Aorta (tissue), 5 donors: ENCODE measurements at regions not wholly inside any gene's neighbourhood (a gene's known extent, or its start where the extent isn't known, plus 50 kb on each side); places are given as distances from the start of the nearest gene placed in this dataset.
A peak's percentile ranks its signal among the peaks of the same experiment; 100 is the strongest.

ENCODE experiments used
- ATAC-seq: fragments of 200-7000 bp; cut with Tn5 transposase; one replicate; pipeline ENCODE4 v1.9.1; 2022; ENCODE audit warnings: moderate library complexity; ENCODE audit not compliant: low FRiP score
- DNase-seq, 2 donors: peaks; one replicate each; pipeline ENCODE4 v3.0.0-alpha.2; 2020
- H3K27ac ChIP-seq, 2 donors: one replicate each; pipeline ENCODE4 v1.5.1; 2013; ENCODE audit warnings: low read length in 2 of 2, mild to moderate bottlenecking in 2 of 2, moderate library complexity in 2 of 2, control low read depth in 1 of 2, inconsistent platforms in 1 of 2, low read depth in 1 of 2
- H3K27me3 ChIP-seq, 2 donors: one replicate each; pipeline ENCODE4 v1.6.1; 2013; ENCODE audit warnings: control low read depth in 1 of 2, low read length in 1 of 2, mild to moderate bottlenecking in 1 of 2, moderate library complexity in 1 of 2; ENCODE audit not compliant: insufficient read depth in 2 of 2, control insufficient read depth in 1 of 2
- H3K36me3 ChIP-seq, 2 donors: one replicate each; pipeline ENCODE4 v1.6.1; 2013; ENCODE audit warnings: control low read depth in 1 of 2, low read length in 1 of 2, mild to moderate bottlenecking in 1 of 2; ENCODE audit not compliant: insufficient read depth in 2 of 2, control insufficient read depth in 1 of 2
- H3K4me1 ChIP-seq, 2 donors: one replicate each; pipeline ENCODE4 v1.6.1; 2013; ENCODE audit warnings: low read length in 2 of 2, control low read depth in 1 of 2, mild to moderate bottlenecking in 1 of 2, moderate library complexity in 1 of 2; ENCODE audit not compliant: insufficient read depth in 2 of 2, control insufficient read depth in 1 of 2
- H3K4me3 ChIP-seq, 2 donors: one replicate each; pipeline ENCODE4 v1.5.1; 2013; ENCODE audit warnings: low read length in 2 of 2, control low read depth in 1 of 2, mild to moderate bottlenecking in 1 of 2
- H3K9me3 ChIP-seq: one replicate; pipeline ENCODE4 v1.6.1; 2013; ENCODE audit warnings: mild to moderate bottlenecking, low read length; ENCODE audit not compliant: control insufficient read depth
- WGBS, 2 donors: extraction: QIAGEN DNeasy Blood & Tissue Kit; methylation state at CpG; one replicate each; pipeline ENCODE4 v1.1.7; 2013; 5-methylcytosine and 5-hydroxymethylcytosine counted together
- intact Hi-C, 2 donors: fragments of 100-400 bp; cut with DNase I; formaldehyde crosslinking; loops; one replicate each; pipeline versions ENCODE4 v1.14.2 to v1.15.0; 2022
- donor health status: healthy with polysubstance abuse.
- donor health status: Bipolar disorder and iron deficiency.
- donor health status: DM: no; HTN: no; CAD: no.
- donor health status: DM: no; HTN: no; CAD: no.
- donor health status: DM: yes; HTN: yes; CAD: no.

DNA sequence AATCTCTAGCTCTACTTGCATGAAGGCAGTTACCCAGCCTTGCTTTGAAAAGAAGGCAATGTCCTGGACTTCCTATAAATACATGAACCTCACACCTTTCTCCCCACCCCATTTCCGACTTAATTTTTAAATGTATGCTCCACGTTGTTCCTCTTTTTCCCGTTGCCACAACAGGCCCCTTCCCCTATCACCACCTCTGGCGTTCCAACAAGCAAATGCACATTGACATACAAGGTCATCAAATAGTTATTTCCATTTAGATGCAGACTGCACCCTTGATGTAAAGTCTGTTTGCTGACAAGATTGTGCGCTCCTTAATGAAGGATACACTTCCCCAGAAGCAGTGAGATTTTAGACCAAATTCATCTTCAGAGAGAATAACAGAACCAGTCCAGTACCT, 260.7 kb upstream of the UMPS start:
- Histone ChIP-seq H3K9me3 (no peaks in the 10 kb centered on the region), H3K27ac (peak overlapping the region in 1 of 2 donors; percentile 40), H3K36me3 (peaks cover 2 to 4% of the 10 kb centered on the region in 2 donors), H3K27me3 (no peaks in the 10 kb centered on the region), H3K4me1 (no peaks in the 10 kb centered on the region), H3K4me3 (no peak overlapping the region)
- WGBS, 2 donors: 79 to 84% methylated on average over 5 of the region's 5 CpGs
- intact Hi-C loops: loop anchor here (2.0 to 10.0 kb wide), 3 partner anchors 119 to 455 kb away; no protein-coding TSS in a partner anchor
- ATAC-seq (no peak), DNase-seq (no peak)

DNA sequence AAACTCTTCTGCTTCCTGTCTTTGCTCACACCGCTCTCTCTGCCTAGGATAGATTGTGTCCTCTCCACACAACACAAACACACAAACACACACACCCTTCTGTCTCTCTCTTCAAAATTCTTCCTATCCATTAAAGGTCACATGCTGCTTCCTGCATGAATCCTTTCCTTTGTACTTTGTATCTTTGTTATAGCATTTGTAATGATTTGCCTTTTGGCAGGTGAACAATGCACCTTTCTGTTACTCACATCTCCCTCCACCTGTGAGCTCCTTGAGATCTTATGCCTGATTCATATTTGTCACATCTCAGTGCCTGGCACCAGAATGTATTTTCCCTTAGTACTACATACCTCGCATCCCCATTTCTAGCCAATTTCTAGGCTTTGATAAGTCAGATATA, 251.4 kb upstream of the UMPS start:
- Histone ChIP-seq H3K36me3 (peaks cover 11 to 18% of the 10 kb centered on the region in 2 donors), H3K27ac (no peak overlapping the region), H3K4me3 (no peak overlapping the region), H3K27me3 (no peaks in the 10 kb centered on the region), H3K9me3 (no peaks in the 10 kb centered on the region), H3K4me1 (no peaks in the 10 kb centered on the region)
- intact Hi-C loops: no loop called here
- no peak for ATAC-seq
- no peak for DNase-seq
- WGBS, 2 donors: 94 to 96% methylated on average over 2 of the region's 2 CpGs

DNA sequence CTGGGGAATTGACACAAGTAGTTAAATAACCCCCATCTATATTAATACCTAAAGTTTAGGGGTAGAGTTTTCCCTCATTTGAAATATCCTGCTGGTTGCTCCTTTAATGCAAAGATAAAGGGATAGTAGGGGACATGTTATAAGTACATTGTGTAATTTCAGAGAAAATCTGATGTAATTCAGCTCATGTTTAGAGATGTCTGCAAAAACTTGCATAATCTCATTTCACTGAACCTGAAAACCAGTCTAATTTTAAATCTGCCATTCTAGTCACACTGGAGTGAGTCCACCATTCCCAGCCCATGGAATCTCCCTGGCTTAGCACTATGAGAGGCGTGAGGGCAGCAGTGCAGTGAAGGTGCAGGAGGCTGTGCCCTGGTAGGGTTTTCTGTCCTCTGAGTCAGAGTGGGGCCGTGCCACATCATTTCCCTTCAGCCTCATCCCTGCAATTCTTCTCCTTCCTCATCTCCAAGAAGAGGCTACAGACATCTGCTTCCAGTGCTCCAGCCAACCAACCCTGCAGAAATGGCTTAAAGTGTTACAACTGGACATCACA, 246.3 kb upstream of the UMPS start:
- no peak for ATAC-seq
- Histone ChIP-seq H3K4me3 (no peak overlapping the region), H3K4me1 (no peaks in the 10 kb centered on the region), H3K27ac (no peak overlapping the region), H3K36me3 (peaks cover 6 to 10% of the 10 kb centered on the region in 2 donors), H3K27me3 (no peaks in the 10 kb centered on the region), H3K9me3 (no peaks in the 10 kb centered on the region)
- WGBS, 2 donors: 90 to 94% methylated on average over 2 of the region's 2 CpGs
- intact Hi-C loops: no loop called here
- no peak for DNase-seq

DNA sequence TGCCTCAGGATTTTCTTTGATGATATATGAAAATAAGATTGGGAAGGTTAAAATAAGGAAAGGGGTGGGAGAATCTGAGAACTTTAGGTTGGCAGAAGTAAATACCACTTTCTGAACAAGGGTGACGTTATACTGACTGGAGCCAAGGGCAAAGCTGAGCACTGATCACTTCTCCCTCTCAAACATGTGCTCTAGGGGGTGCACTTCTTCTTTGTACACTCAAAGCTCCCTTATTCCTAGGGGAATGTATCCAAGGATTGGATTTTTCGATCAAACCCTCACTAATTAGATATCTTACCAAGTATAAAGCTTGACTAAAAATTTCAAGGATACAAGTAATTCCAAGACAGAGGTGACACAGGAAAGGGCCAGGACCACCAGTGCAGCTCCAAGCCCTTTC, 243.9 kb upstream of the UMPS start:
- no peak for DNase-seq
- no peaks in the 10 kb centered on the region for H3K27me3 ChIP-seq
- no peaks in the 10 kb centered on the region for H3K4me1 ChIP-seq
- intact Hi-C loops: no loop called here
- no peak overlapping the region for H3K27ac ChIP-seq
- peaks cover 6 to 8% of the 10 kb centered on the region in 2 donors for H3K36me3 ChIP-seq
- no peak overlapping the region for H3K4me3 ChIP-seq
- no peaks in the 10 kb centered on the region for H3K9me3 ChIP-seq
- WGBS, 2 donors: 55 to 57% methylated on average over 2 of the region's 2 CpGs
- ATAC-seq: no peak

- Histone ChIP-seq H3K9me3 (no peaks in the 10 kb centered on the region), H3K4me3 (no peak overlapping the region), H3K4me1 (no peaks in the 10 kb centered on the region), H3K27me3 (no peaks in the 10 kb centered on the region), H3K27ac (no peak overlapping the region), H3K36me3 (peaks cover 5% of the 10 kb centered on the region in 2 donors)
- intact Hi-C loops: no loop called here
- no peak for DNase-seq
- ATAC-seq: no peak
Observed at GRCh38 chr3:124489506-124489905, 240.7 kb upstream of the UMPS start.

DNA sequence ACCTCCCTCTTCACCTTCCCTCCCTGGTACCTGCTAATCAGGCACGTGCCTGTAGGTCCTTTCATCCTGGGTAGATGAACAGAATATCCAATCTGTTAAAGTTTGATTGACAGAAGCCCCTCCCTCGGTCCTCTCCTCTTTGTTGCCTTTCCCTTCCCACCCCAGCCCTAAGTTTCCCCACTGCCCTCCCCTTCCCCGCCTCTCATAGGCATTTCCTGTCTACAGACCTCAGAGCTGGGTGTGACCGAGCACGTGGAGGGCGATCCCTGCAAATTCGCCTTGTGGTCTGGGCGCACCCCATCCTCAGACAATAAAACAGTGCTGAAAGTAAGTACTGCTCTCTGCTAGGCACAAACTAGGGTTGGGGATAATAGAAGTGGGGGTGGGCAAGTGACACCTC, 239.2 kb upstream of the UMPS start:
- ATAC-seq (no peak), DNase-seq (no peak)
- intact Hi-C loops: loop anchor here in 1 of 2 donors (5.0 kb wide), 1 partner anchor 61 kb away; no protein-coding TSS in a partner anchor
- 85 to 86% methylated on average over 8 of the region's 8 CpGs for WGBS, 2 donors
- H3K9me3 ChIP-seq: no peaks in the 10 kb centered on the region
- H3K27ac ChIP-seq: no peak overlapping the region
- peaks cover 5 to 7% of the 10 kb centered on the region in 2 donors for H3K36me3 ChIP-seq
- no peaks in the 10 kb centered on the region for H3K4me1 ChIP-seq
- no peak overlapping the region for H3K4me3 ChIP-seq
- no peaks in the 10 kb centered on the region for H3K27me3 ChIP-seq

GRCh38 chr3:124491875-124492274, 238.4 kb upstream of the UMPS start:
- Histone ChIP-seq H3K4me1 (no peaks in the 10 kb centered on the region), H3K4me3 (no peak overlapping the region), H3K27me3 (no peaks in the 10 kb centered on the region), H3K36me3 (peaks cover 5 to 7% of the 10 kb centered on the region in 2 donors), H3K9me3 (no peaks in the 10 kb centered on the region), H3K27ac (no peak overlapping the region)
- intact Hi-C loops: loop anchor here in 1 of 2 donors (5.0 kb wide), 1 partner anchor 60 kb away; no protein-coding TSS in a partner anchor
- ATAC-seq: no peak
- WGBS, 2 donors: 86 to 92% methylated on average over 3 of the region's 3 CpGs
- no peak for DNase-seq

DNA sequence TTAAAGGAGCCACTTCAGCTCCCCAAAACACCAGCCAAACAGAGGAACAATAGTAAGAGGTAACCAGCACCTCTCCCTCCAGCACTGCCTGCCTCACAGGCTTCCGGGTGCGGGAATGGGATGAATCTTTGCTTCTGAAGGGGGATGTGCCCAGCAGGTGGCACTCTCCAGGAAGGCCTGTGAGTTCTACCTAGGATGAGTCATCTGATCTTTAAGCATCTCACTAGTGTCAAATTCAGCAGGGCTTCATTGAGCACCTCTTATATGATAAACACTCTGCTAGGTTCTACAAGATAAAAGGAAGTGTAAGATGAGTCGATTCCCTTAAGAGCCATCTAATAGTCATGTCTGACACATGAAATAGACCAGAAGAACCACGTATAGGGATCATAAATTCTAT, 237.4 kb upstream of the UMPS start:
- DNase-seq (no peak), ATAC-seq (peak; percentile 10)
- H3K4me1 ChIP-seq: peaks cover 0 to 2% of the 10 kb centered on the region in 2 donors
- no peaks in the 10 kb centered on the region for H3K9me3 ChIP-seq
- WGBS, 2 donors: 85 to 89% methylated on average over 4 of the region's 4 CpGs
- H3K36me3 ChIP-seq: peaks cover 5 to 7% of the 10 kb centered on the region in 2 donors
- H3K27me3 ChIP-seq: no peaks in the 10 kb centered on the region
- intact Hi-C loops: loop anchor here in 1 of 2 donors (5.0 kb wide), 1 partner anchor 59 kb away; no protein-coding TSS in a partner anchor
- H3K4me3 ChIP-seq: no peak overlapping the region
- no peak overlapping the region for H3K27ac ChIP-seq

DNA sequence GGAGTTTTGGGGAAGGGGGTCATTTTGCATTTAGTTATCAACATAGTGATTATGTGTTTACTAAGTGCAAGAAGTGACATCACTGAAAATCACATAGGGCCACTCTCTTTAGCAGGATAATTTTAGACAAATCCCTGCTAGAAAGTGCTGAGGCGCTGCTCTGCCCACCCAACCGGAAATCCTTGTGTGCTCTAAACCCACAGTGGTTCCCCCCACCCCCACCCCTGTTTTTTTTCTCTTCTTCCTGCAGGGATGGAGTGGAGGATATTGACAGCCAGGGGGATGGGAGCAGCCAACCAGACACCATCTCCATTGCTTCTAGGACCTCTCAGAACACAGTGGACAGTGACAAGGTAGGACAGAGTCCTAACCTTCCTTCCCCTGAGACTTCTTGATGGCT, 234.2 kb upstream of the UMPS start:
- Histone ChIP-seq H3K36me3 (peaks cover 7 to 8% of the 10 kb centered on the region in 2 donors), H3K27ac (peak overlapping the region in 1 of 2 donors; percentile 2), H3K4me1 (peaks cover 0 to 3% of the 10 kb centered on the region in 2 donors), H3K4me3 (no peak overlapping the region), H3K27me3 (no peaks in the 10 kb centered on the region), H3K9me3 (no peaks in the 10 kb centered on the region)
- DNase-seq (no peak), ATAC-seq (no peak)
- 81 to 82% methylated on average over 2 of the region's 2 CpGs for WGBS, 2 donors
- intact Hi-C loops: no loop called here
